ENCODE measurements at regions not wholly inside any gene's neighbourhood (a gene's known extent, or its start where the extent isn't known, plus 50 kb on each side); places are given as distances from the start of the nearest gene placed in this dataset.

DNA sequence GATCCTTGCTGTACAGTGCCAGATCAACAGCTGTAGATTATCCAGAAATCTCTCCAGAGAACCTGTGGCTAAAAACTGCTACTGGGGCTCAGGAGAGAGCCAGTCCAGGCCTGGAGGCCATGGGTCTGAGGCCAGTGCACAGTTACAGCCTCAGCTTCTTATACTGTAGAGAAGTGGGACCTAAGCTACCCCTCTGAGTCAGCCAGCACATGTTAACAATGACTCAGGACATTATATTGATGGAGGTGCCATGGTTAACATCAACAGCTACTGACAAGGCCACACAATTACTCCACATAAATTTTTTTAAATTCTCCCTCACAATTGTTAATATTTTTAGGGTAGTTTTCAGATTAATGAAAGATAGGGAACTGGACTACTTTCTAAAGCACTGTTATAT is 138.5 kb downstream of the RBM26 start:
- intact Hi-C loops (cut with micrococcal nuclease): no loop called here
- TF ChIP-seq, protein P1, sequence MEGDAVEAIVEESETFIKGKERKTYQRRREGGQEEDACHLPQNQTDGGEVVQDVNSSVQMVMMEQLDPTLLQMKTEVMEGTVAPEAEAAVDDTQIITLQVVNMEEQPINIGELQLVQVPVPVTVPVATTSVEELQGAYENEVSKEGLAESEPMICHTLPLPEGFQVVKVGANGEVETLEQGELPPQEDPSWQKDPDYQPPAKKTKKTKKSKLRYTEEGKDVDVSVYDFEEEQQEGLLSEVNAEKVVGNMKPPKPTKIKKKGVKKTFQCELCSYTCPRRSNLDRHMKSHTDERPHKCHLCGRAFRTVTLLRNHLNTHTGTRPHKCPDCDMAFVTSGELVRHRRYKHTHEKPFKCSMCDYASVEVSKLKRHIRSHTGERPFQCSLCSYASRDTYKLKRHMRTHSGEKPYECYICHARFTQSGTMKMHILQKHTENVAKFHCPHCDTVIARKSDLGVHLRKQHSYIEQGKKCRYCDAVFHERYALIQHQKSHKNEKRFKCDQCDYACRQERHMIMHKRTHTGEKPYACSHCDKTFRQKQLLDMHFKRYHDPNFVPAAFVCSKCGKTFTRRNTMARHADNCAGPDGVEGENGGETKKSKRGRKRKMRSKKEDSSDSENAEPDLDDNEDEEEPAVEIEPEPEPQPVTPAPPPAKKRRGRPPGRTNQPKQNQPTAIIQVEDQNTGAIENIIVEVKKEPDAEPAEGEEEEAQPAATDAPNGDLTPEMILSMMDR (IDR thresholded peaks at IDR 0.05; ENCODE audit: borderline replicate concordance): no peak
- no peak for DNase-seq
- H3K9me3 ChIP-seq (replicated peaks): peaks cover 10% of the 10 kb centered on the region
- no peaks in the 10 kb centered on the region for H3K4me1 ChIP-seq
- H3K4me3 ChIP-seq: no peak overlapping the region
- H3K27me3 ChIP-seq (ENCODE audit: low read depth): no peaks in the 10 kb centered on the region
- no peak overlapping the region for H3K27ac ChIP-seq (replicated peaks)
- no peaks in the 10 kb centered on the region for H3K36me3 ChIP-seq

DNA sequence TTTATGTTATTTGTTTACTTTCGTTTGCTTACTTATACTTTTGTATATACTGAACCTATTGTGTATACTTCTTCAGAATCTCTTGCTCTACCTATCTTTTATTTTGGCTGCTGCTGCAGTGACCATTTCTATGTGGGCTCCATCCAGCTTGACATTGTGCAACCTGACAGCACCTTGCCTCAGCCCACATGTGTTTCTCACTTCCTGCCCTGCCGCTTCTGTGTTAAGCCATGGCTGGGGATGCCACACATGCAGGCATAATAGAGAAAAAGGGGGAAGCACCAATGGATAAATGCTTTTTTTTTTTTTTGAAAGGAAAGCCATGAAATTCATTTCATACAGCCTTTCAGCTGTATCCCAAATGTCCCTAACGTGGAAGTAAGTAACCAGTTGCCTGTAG is 147.6 kb downstream of the RBM26 start:
- Histone ChIP-seq H3K9me3 (replicated peaks) (no peaks in the 10 kb centered on the region), H3K4me3 (no peak overlapping the region), H3K27me3 (ENCODE audit: low read depth) (no peaks in the 10 kb centered on the region), H3K27ac (replicated peaks) (no peak overlapping the region), H3K36me3 (no peaks in the 10 kb centered on the region), H3K4me1 (no peaks in the 10 kb centered on the region)
- intact Hi-C loops (cut with micrococcal nuclease): no loop called here
- DNase-seq: no peak
- TF ChIP-seq, protein P1 (IDR thresholded peaks at IDR 0.05; ENCODE audit: borderline replicate concordance): no peak

DNA sequence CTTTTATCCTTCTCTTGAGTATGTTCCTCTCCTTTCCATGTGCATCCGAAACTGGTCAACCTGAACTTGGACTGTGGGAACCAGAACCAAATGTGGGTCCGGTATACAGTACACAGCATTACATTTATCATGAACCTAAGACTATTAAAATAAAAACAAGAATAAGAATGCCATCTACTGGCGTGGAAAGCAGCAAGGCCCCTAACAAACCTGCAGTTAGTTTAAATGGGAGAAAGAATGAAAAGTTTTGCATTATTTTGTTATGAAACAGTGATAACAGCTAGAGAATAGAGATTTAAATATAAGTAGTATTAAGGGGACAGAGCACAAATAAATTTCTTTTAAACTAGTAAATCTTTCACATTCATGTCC is 159.5 kb downstream of the RBM26 start:
- no peak overlapping the region for H3K4me3 ChIP-seq
- DNase-seq: no peak
- TF ChIP-seq, protein P1 (IDR thresholded peaks at IDR 0.05; ENCODE audit: borderline replicate concordance): no peak
- no peaks in the 10 kb centered on the region for H3K4me1 ChIP-seq
- no peak overlapping the region for H3K27ac ChIP-seq (replicated peaks)
- peaks cover 13% of the 10 kb centered on the region for H3K27me3 ChIP-seq (ENCODE audit: low read depth)
- intact Hi-C loops (cut with micrococcal nuclease): no loop called here
- H3K9me3 ChIP-seq (replicated peaks): peaks cover 6% of the 10 kb centered on the region
- no peaks in the 10 kb centered on the region for H3K36me3 ChIP-seq

DNA sequence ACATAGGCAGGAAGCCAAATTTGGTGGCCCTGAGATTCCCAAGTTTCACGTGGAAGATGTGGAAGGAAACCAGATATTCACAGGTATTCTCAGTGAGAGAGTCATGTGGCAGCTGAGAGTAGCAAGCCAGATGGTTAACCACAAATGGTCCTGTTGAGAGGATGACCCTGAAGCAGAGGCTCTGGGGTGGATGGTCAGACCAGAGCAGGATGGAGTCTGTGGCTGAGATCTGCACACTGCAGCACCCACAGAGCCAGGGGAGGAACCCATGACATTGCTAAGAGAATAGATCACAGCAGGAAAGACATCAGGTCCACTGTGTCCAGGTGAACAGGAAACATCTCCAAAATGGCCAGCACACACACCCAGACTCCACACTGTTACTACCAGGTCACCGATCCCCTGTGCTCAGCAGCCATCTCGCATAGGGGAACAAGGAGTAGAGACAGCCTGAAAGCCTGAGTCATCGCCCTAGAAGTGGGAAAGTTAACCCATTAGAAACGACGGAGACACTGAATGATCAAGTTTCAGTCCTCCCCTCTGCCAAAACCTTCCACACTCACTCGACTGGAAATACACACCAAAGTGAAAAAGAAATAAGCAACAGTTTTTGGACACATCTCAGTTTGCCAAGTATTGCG is 160.0 kb downstream of the RBM26 start:
- H3K4me3 ChIP-seq: no peak overlapping the region
- TF ChIP-seq, protein P1 (IDR thresholded peaks at IDR 0.05; ENCODE audit: borderline replicate concordance): no peak
- no peaks in the 10 kb centered on the region for H3K36me3 ChIP-seq
- H3K27me3 ChIP-seq (ENCODE audit: low read depth): peaks cover 13% of the 10 kb centered on the region
- H3K9me3 ChIP-seq (replicated peaks): peaks cover 6% of the 10 kb centered on the region
- intact Hi-C loops (cut with micrococcal nuclease): no loop called here
- no peak for DNase-seq
- H3K27ac ChIP-seq (replicated peaks): no peak overlapping the region
- H3K4me1 ChIP-seq: no peaks in the 10 kb centered on the region

DNA sequence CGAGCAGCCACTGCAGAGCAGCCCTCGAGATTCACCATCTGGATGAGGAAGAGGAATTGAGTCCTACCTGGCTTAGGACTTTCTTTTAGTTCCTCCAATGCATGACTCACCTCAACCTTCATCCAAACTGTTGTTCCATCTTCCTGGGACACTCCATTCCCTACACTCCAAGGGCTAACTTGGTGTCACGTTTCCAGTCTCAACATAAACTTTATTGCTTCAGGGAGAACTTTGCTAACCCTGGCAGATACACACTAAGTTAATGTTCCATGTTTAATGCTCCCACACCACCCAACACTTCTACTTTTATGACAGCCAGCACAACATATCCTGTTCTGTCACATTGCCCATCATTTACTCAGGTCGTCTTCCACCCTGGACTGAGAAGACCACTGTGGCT is 164.4 kb downstream of the RBM26 start:
- Histone ChIP-seq H3K27ac (replicated peaks) (no peak overlapping the region), H3K27me3 (ENCODE audit: low read depth) (peaks cover 13% of the 10 kb centered on the region), H3K9me3 (replicated peaks) (no peaks in the 10 kb centered on the region), H3K4me3 (no peak overlapping the region), H3K4me1 (no peaks in the 10 kb centered on the region), H3K36me3 (no peaks in the 10 kb centered on the region)
- DNase-seq: no peak
- intact Hi-C loops (cut with micrococcal nuclease): no loop called here
- TF ChIP-seq, protein P1 (IDR thresholded peaks at IDR 0.05; ENCODE audit: borderline replicate concordance): no peak

All from left ventricle myocardium inferior (tissue), 1 donor.